22Rv1 (cell line): ENCODE measurements at regions not wholly inside any gene's neighbourhood (a gene's known extent, or its start where the extent isn't known, plus 50 kb on each side); places are given as distances from the start of the nearest gene placed in this dataset.

Experiments
- H3K27ac ChIP-seq: fragments of 450-650 bp; 2 replicates; pipeline ENCODE4 v1.5.1; 2017
- ZFX ChIP-seq: fragments of 450-650 bp; IDR thresholded peaks from 2 replicates; pipeline ENCODE4 v1.6.1; 2017; ENCODE audit warnings: antibody characterized with exemption, borderline replicate concordance
- TF ChIP-seq, protein P1 (sequence below): fragments of 450-650 bp; IDR thresholded peaks from 2 replicates; pipeline ENCODE4 v1.5.1; 2017; ENCODE audit warnings: mild to moderate bottlenecking

GRCh38 chr5:54691656-54692055, 174.1 kb downstream of the SNX18 start:
- TF ChIP-seq ZFX = no peak
- TF ChIP-seq, protein P1, sequence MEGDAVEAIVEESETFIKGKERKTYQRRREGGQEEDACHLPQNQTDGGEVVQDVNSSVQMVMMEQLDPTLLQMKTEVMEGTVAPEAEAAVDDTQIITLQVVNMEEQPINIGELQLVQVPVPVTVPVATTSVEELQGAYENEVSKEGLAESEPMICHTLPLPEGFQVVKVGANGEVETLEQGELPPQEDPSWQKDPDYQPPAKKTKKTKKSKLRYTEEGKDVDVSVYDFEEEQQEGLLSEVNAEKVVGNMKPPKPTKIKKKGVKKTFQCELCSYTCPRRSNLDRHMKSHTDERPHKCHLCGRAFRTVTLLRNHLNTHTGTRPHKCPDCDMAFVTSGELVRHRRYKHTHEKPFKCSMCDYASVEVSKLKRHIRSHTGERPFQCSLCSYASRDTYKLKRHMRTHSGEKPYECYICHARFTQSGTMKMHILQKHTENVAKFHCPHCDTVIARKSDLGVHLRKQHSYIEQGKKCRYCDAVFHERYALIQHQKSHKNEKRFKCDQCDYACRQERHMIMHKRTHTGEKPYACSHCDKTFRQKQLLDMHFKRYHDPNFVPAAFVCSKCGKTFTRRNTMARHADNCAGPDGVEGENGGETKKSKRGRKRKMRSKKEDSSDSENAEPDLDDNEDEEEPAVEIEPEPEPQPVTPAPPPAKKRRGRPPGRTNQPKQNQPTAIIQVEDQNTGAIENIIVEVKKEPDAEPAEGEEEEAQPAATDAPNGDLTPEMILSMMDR = no peak
- H3K27ac ChIP-seq = no peak overlapping the region

GRCh38 chr5:54689411-54690251, 172.1 kb downstream of the SNX18 start:
- no peak for TF ChIP-seq ZFX
- TF ChIP-seq, protein P1 = no peak
- no peak overlapping the region for H3K27ac ChIP-seq

- no peak overlapping the region for H3K27ac ChIP-seq
- no peak for TF ChIP-seq ZFX
- TF ChIP-seq, protein P1 = no peak
Measured at GRCh38 chr5:54680998-54681397, 163.4 kb downstream of the SNX18 start.

- no peak for TF ChIP-seq ZFX
- TF ChIP-seq, protein P1 = no peak
- H3K27ac ChIP-seq = no peak overlapping the region
Measured at GRCh38 chr5:54679686-54680085, 162.1 kb downstream of the SNX18 start.

DNA sequence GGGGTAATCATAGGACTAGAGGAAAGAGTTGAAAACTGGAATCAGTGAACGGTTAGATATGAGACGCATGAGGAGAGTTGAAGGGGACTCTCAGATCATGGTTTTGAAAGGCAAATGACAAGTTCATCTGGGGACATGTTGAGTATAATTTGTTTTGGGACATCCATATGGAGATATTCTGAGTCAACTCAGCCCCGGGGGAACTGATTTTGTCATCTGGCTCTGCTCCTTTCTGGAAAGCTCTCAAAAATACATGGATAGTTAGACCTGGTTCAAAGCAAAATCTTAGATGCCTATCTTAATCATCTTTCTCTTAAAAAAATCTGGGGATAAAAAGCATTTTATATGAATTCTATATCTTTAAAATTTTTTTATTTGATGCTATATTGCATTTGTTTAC, 161.2 kb downstream of the SNX18 start:
- no peak overlapping the region for H3K27ac ChIP-seq

DNA sequence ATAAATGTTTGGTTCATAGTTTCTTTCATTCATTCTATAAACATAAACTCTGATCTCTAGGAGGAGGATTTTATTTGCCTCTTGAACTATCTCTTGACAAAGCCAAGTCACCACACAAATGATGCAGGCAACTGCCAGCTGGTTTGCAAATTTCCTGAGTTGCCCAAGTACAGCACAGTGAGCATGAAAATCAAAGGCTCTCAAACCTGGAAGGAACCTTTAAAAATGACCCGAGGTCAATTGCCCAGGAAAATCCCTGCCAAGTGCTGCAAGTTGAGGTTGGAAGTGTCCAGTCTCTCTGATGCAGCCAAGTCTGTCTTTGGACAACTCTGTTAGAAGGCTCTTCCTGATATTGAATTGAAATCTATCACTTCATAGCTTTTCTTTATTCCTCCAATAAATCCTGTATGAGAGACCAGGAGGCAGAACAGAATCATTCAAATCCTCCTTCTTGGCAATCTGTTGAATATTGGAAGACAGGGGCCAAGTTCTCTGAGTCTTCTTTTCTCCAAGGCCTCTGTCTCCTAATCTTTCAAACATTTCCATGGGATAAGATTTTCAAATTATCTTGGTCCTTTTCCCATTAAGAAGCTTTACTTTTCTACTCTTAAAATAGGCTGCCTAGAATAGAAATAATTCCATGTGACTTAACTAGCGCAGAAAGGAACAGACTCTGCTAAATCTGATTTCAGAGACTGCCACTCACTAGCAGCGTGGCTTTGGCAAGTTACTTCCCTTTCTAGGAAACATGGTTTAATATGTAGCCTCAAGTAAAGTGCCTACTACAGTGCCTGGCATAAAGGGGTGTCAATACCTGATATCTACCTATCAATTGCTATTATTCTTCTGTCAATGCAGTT, 159.2 kb downstream of the SNX18 start:
- no peak overlapping the region for H3K27ac ChIP-seq
- TF ChIP-seq, protein P1 = no peak
- no peak for TF ChIP-seq ZFX

More for the DNA sequence above, 161.2 kb downstream of the SNX18 start:
- TF ChIP-seq, protein P1 = no peak
- TF ChIP-seq ZFX = no peak
